OCI-LY3 (cell line): ENCODE measurements at regions not wholly inside any gene's neighbourhood (a gene's known extent, or its start where the extent isn't known, plus 50 kb on each side); places are given as distances from the start of the nearest gene placed in this dataset.

Source experiments
- CTCF ChIP-seq: fragments of 200-600, 300-600 bp; sonication (generic); IDR thresholded peaks from 2 replicates; pipeline ENCODE4 v1.5.1; 2014; ENCODE audit warnings: antibody characterized with exemption, low read length, low read depth
- EZH2phosphoT487 ChIP-seq: fragments of 200-600 bp; shearing (Covaris generic); IDR thresholded peaks from 2 replicates; pipeline ENCODE4 v1.6.1; 2018; ENCODE audit warnings: antibody characterized with exemption, mixed run types, low read depth

- no peak for TF ChIP-seq CTCF
- no peak for TF ChIP-seq EZH2phosphoT487
Observed at GRCh38 chr14:83467811-83468210, 1934.2 kb upstream of the SEL1L start.
